Transverse colon (tissue), 4 donors: ENCODE measurements at regions not wholly inside any gene's neighbourhood (a gene's known extent, or its start where the extent isn't known, plus 50 kb on each side); places are given as distances from the start of the nearest gene placed in this dataset.

Experiments
- CTCF ChIP-seq, 5 experiments: fragments of 200-600 bp in 3 of 5; fragments of 450-650 bp in 2 of 5; sonication (generic) in 3 of 5; IDR thresholded peaks; 1 replicate in 2 of 5; 2 replicates in 3 of 5; pipeline ENCODE4 v1.5.1; 2016 to 2017; ENCODE audit warnings: antibody characterized with exemption in 5 of 5, inconsistent platforms in 3 of 5, mild to moderate bottlenecking in 2 of 5, moderate library complexity in 1 of 5
- EP300 ChIP-seq: sonication (generic); formaldehyde crosslinking; IDR thresholded peaks from one replicate; pipeline ENCODE4 v1.6.1; 2017; ENCODE audit warnings: antibody characterized with exemption, low read depth
- POLR2A ChIP-seq: fragments of 450-650 bp; IDR thresholded peaks from one replicate; pipeline ENCODE4 v1.6.1; 2016; ENCODE audit warnings: antibody characterized with exemption, mild to moderate bottlenecking, moderate library complexity
- POLR2AphosphoS5 ChIP-seq, 3 donors: sonication (generic); formaldehyde crosslinking; IDR thresholded peaks; one replicate each; pipeline ENCODE4 v1.6.1; 2016; ENCODE audit warnings: antibody characterized with exemption in 3 of 3

- TF ChIP-seq POLR2A: no peak
- TF ChIP-seq CTCF (IDR thresholded peaks at IDR 0.05): no peak
- TF ChIP-seq EP300: no peak
- TF ChIP-seq POLR2AphosphoS5 (IDR thresholded peaks at IDR 0.05): no peak
Observed at GRCh38 chr5:5085381-5085780, 54.7 kb upstream of the ADAMTS16 start.
